ENCODE measurements at regions not wholly inside any gene's neighbourhood (a gene's known extent, or its start where the extent isn't known, plus 50 kb on each side); places are given as distances from the start of the nearest gene placed in this dataset.

DNA sequence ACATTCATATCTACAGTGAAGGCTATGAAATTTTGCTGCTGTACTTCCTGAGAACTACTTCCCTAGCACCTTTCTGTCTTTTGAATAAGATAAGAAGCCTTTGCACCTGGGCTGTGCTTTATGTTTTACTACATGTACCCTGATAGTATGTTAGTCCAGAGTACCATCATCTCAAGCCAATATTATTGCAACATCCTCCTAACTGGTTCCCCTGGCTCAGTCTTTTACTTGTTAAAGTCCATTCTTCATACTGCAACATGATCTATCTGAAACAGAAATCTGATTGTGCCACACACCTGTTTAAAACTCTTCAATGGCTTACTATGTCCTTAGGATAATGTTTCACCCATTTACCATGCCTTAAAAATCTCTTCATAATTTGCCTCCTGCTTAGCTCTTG lies 102.3 kb downstream of the AGTR2 start:
- no peak overlapping the region for H3K4me2 ChIP-seq (ENCODE audit: extremely low read depth, insufficient read depth, low read length)
- H3K27me3 ChIP-seq (ENCODE audit: control insufficient read depth, insufficient read depth, low read length), result no peaks in the 10 kb centered on the region
- no peaks in the 10 kb centered on the region for H3K36me3 ChIP-seq (ENCODE audit: control insufficient read depth, insufficient read depth, low read length)
- H2AFZ ChIP-seq (ENCODE audit: low read length), result no peak overlapping the region
- TF ChIP-seq EZH2 (IDR thresholded peaks at IDR 0.05; ENCODE audit: low read length, missing control alignments), result no peak
- no peak for TF ChIP-seq CTCF (conservative IDR thresholded peaks at IDR 0.05 in 1 of 2, IDR thresholded peaks at IDR 0.05 in 1 of 2; ENCODE audit: low read depth in 1 of 2, low read length in 2 of 2)
- DNase-seq (ENCODE audit: low read depth in 2 of 2), result no peak
- H3K4me3 ChIP-seq (replicated peaks in 1 of 4; ENCODE audit: control extremely low read depth in 1 of 4, insufficient read depth in 1 of 4, low read depth in 3 of 4, low read length in 4 of 4), result no peak overlapping the region
- H3K79me2 ChIP-seq (ENCODE audit: control insufficient read depth, insufficient read depth, low read length), result no peaks in the 10 kb centered on the region
- H3K4me1 ChIP-seq (ENCODE audit: control insufficient read depth, extremely low read depth, insufficient read depth, low read length), result no peaks in the 10 kb centered on the region
- H3K27ac ChIP-seq (ENCODE audit: insufficient read depth, low read length), result no peak overlapping the region
- no peaks in the 10 kb centered on the region for H3K9me3 ChIP-seq (ENCODE audit: control insufficient read depth, insufficient read depth, low read depth, low read length)
- H3K9ac ChIP-seq (ENCODE audit: insufficient read depth, low read length), result no peak overlapping the region
- no peaks in the 10 kb centered on the region for H4K20me1 ChIP-seq (ENCODE audit: control insufficient read depth, extremely low read depth, insufficient read depth, low read length)

GRCh38 chrX:116276261-116276660 lies 105.7 kb downstream of the AGTR2 start:
- no peaks in the 10 kb centered on the region for H3K36me3 ChIP-seq (ENCODE audit: control insufficient read depth, insufficient read depth, low read length)
- H3K4me3 ChIP-seq (replicated peaks in 1 of 4; ENCODE audit: control extremely low read depth in 1 of 4, insufficient read depth in 1 of 4, low read depth in 3 of 4, low read length in 4 of 4), result no peak overlapping the region
- H2AFZ ChIP-seq (ENCODE audit: low read length), result no peak overlapping the region
- no peaks in the 10 kb centered on the region for H3K4me1 ChIP-seq (ENCODE audit: control insufficient read depth, extremely low read depth, insufficient read depth, low read length)
- no peaks in the 10 kb centered on the region for H3K9me3 ChIP-seq (ENCODE audit: control insufficient read depth, insufficient read depth, low read depth, low read length)
- H3K79me2 ChIP-seq (ENCODE audit: control insufficient read depth, insufficient read depth, low read length), result no peaks in the 10 kb centered on the region
- DNase-seq (ENCODE audit: low read depth in 2 of 2), result peak in 1 of 2 donors; percentile 15
- H3K27me3 ChIP-seq (ENCODE audit: control insufficient read depth, insufficient read depth, low read length), result no peaks in the 10 kb centered on the region
- H3K4me2 ChIP-seq (ENCODE audit: extremely low read depth, insufficient read depth, low read length), result no peak overlapping the region
- no peak overlapping the region for H3K9ac ChIP-seq (ENCODE audit: insufficient read depth, low read length)
- no peaks in the 10 kb centered on the region for H4K20me1 ChIP-seq (ENCODE audit: control insufficient read depth, extremely low read depth, insufficient read depth, low read length)
- H3K27ac ChIP-seq (ENCODE audit: insufficient read depth, low read length), result no peak overlapping the region
- TF ChIP-seq EZH2 (IDR thresholded peaks at IDR 0.05; ENCODE audit: low read length, missing control alignments) (no peak), CTCF (conservative IDR thresholded peaks at IDR 0.05 in 1 of 2, IDR thresholded peaks at IDR 0.05 in 1 of 2; ENCODE audit: low read depth in 1 of 2, low read length in 2 of 2) (no peak)

GRCh38 chrX:116277351-116278225 lies 107.0 kb downstream of the AGTR2 start:
- TF ChIP-seq EZH2 (IDR thresholded peaks at IDR 0.05; ENCODE audit: low read length, missing control alignments) (no peak), CTCF (conservative IDR thresholded peaks at IDR 0.05 in 1 of 2, IDR thresholded peaks at IDR 0.05 in 1 of 2; ENCODE audit: low read depth in 1 of 2, low read length in 2 of 2) (no peak)
- no peaks in the 10 kb centered on the region for H4K20me1 ChIP-seq (ENCODE audit: control insufficient read depth, extremely low read depth, insufficient read depth, low read length)
- H3K9ac ChIP-seq (ENCODE audit: insufficient read depth, low read length), result no peak overlapping the region
- H3K4me3 ChIP-seq (replicated peaks in 1 of 4; ENCODE audit: control extremely low read depth in 1 of 4, insufficient read depth in 1 of 4, low read depth in 3 of 4, low read length in 4 of 4), result no peak overlapping the region
- no peak overlapping the region for H3K27ac ChIP-seq (ENCODE audit: insufficient read depth, low read length)
- no peak overlapping the region for H3K4me2 ChIP-seq (ENCODE audit: extremely low read depth, insufficient read depth, low read length)
- H3K4me1 ChIP-seq (ENCODE audit: control insufficient read depth, extremely low read depth, insufficient read depth, low read length), result no peaks in the 10 kb centered on the region
- H2AFZ ChIP-seq (ENCODE audit: low read length), result no peak overlapping the region
- H3K27me3 ChIP-seq (ENCODE audit: control insufficient read depth, insufficient read depth, low read length), result no peaks in the 10 kb centered on the region
- no peak for DNase-seq (ENCODE audit: low read depth in 2 of 2)
- H3K36me3 ChIP-seq (ENCODE audit: control insufficient read depth, insufficient read depth, low read length), result no peaks in the 10 kb centered on the region
- no peaks in the 10 kb centered on the region for H3K79me2 ChIP-seq (ENCODE audit: control insufficient read depth, insufficient read depth, low read length)
- H3K9me3 ChIP-seq (ENCODE audit: control insufficient read depth, insufficient read depth, low read depth, low read length), result no peaks in the 10 kb centered on the region
